ENCODE measurements at regions not wholly inside any gene's neighbourhood (a gene's known extent, or its start where the extent isn't known, plus 50 kb on each side); places are given as distances from the start of the nearest gene placed in this dataset.

- no peak for DNase-seq
- Histone ChIP-seq H3K36me3 (no peaks in the 10 kb centered on the region), H3K27ac (no peak overlapping the region), H3K27me3 (no peaks in the 10 kb centered on the region), H3K4me3 (no peak overlapping the region), H3K9me3 (no peaks in the 10 kb centered on the region), H3K4me1 (no peaks in the 10 kb centered on the region)
- no peak for TF ChIP-seq POLR2A (IDR thresholded peaks at IDR 0.05)
- intact Hi-C loops (cut with DNase I; ENCODE audit: low total_unique reads): no loop called here
Observed at GRCh38 chr5:109929376-109929775, 239.6 kb downstream of the MAN2A1 start.

DNA sequence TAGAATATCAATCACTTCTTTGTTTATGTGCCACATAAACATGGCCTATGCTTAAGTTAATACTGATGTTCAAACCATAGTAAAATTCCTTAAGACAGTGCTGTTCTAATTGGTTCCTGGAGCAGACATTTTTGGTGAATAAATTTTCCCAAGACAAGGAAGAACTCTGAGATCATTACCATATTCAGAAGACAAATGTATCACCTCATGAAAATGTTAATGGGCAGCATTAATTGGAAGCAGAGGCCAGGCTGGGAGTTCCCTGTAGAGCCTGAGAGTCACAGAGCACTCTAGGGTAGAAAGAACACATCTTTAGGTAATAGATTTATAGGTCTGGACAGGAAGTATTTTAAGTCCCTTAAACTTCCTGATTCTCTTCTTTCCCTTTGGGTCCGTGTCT, 240.2 kb downstream of the MAN2A1 start:
- Histone ChIP-seq H3K4me1 (no peaks in the 10 kb centered on the region), H3K9me3 (no peaks in the 10 kb centered on the region), H3K27me3 (no peaks in the 10 kb centered on the region), H3K27ac (no peak overlapping the region), H3K4me3 (no peak overlapping the region), H3K36me3 (no peaks in the 10 kb centered on the region)
- no peak for DNase-seq
- intact Hi-C loops (cut with DNase I; ENCODE audit: low total_unique reads): no loop called here
- TF ChIP-seq POLR2A (IDR thresholded peaks at IDR 0.05): no peak
- TF ChIP-seq, protein P1, sequence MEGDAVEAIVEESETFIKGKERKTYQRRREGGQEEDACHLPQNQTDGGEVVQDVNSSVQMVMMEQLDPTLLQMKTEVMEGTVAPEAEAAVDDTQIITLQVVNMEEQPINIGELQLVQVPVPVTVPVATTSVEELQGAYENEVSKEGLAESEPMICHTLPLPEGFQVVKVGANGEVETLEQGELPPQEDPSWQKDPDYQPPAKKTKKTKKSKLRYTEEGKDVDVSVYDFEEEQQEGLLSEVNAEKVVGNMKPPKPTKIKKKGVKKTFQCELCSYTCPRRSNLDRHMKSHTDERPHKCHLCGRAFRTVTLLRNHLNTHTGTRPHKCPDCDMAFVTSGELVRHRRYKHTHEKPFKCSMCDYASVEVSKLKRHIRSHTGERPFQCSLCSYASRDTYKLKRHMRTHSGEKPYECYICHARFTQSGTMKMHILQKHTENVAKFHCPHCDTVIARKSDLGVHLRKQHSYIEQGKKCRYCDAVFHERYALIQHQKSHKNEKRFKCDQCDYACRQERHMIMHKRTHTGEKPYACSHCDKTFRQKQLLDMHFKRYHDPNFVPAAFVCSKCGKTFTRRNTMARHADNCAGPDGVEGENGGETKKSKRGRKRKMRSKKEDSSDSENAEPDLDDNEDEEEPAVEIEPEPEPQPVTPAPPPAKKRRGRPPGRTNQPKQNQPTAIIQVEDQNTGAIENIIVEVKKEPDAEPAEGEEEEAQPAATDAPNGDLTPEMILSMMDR (IDR thresholded peaks at IDR 0.05): no peak

DNA sequence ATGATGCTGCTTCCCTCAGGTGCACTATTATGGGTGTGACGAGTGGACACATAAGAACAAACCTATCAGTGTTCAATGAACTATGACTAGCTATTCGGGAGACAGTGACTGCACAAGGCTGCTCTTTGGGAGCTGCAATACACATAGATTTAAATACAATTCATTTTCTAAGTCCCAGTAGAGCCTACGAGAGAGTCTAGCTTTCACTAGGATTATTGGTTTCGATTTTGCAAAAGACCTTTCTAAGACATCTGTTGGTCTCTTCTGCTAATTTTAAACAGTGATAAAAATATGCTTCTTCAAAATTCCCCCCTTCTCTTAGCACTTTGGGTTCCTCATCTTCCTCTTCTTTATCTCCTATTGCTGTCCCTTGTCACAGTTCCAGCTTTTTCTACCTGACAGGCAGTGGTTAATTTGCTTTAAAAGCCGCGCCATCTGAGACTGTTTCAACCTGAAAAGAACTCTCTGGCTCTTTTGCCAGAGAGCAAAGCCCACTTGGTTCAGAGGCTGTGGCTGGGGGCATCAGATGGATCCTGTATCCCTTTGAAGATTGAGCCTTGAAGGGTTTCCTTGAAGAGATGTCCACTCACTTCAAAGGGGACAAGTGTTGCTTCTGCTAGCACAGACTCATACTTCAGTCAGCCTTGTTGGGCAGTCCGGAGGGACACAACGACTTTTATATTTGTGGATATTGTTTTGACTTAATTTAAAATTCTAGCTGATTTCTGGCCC, 241.5 kb downstream of the MAN2A1 start:
- DNase-seq: no peak
- intact Hi-C loops (cut with DNase I; ENCODE audit: low total_unique reads): no loop called here
- Histone ChIP-seq H3K27me3 (no peaks in the 10 kb centered on the region), H3K4me3 (no peak overlapping the region), H3K36me3 (no peaks in the 10 kb centered on the region), H3K27ac (no peak overlapping the region), H3K9me3 (no peaks in the 10 kb centered on the region), H3K4me1 (no peaks in the 10 kb centered on the region)
- no peak for TF ChIP-seq POLR2A (IDR thresholded peaks at IDR 0.05)
- TF ChIP-seq, protein P1 (IDR thresholded peaks at IDR 0.05): no peak

- no peaks in the 10 kb centered on the region for H3K4me1 ChIP-seq
- no peak overlapping the region for H3K27ac ChIP-seq
- H3K36me3 ChIP-seq: no peaks in the 10 kb centered on the region
- H3K27me3 ChIP-seq: no peaks in the 10 kb centered on the region
- peaks cover 0 to 7% of the 10 kb centered on the region in 2 donors for H3K9me3 ChIP-seq
- no peak overlapping the region for H3K4me3 ChIP-seq
- intact Hi-C loops (cut with DNase I; ENCODE audit: low total_unique reads): no loop called here
- no peak for DNase-seq
- TF ChIP-seq POLR2A (IDR thresholded peaks at IDR 0.05): no peak
- TF ChIP-seq, protein P1 (IDR thresholded peaks at IDR 0.05): no peak
Observed at GRCh38 chr5:109935833-109936490, 246.2 kb downstream of the MAN2A1 start.

GRCh38 chr5:109936996-109937395, 247.3 kb downstream of the MAN2A1 start:
- Histone ChIP-seq H3K27ac (no peak overlapping the region), H3K27me3 (no peaks in the 10 kb centered on the region), H3K9me3 (peaks cover 0 to 7% of the 10 kb centered on the region in 2 donors), H3K4me1 (no peaks in the 10 kb centered on the region), H3K36me3 (no peaks in the 10 kb centered on the region), H3K4me3 (no peak overlapping the region)
- DNase-seq: no peak
- intact Hi-C loops (cut with DNase I; ENCODE audit: low total_unique reads): no loop called here
- no peak for TF ChIP-seq POLR2A (IDR thresholded peaks at IDR 0.05)
- TF ChIP-seq, protein P1 (IDR thresholded peaks at IDR 0.05): no peak

All from uterus (tissue), 3 donors.